GM03348 (cell line): ENCODE measurements at regions not wholly inside any gene's neighbourhood (a gene's known extent, or its start where the extent isn't known, plus 50 kb on each side); places are given as distances from the start of the nearest gene placed in this dataset.
A peak's percentile ranks its signal among the peaks of the same experiment; 100 is the strongest.
"Not testable (repeated sequence)": the region's sequence is repeated elsewhere in the genome, so short reads cannot be mapped to it uniquely, and the experiment has no call there.

Source experiments
- DNase-seq: peaks from one replicate; pipeline ENCODE4 v3.0.0; 2012; ENCODE audit warnings: low spot score

- no peak for DNase-seq
Measured at GRCh38 chr6:27669624-27670301, 196.9 kb upstream of the ZNF184 start.

DNA sequence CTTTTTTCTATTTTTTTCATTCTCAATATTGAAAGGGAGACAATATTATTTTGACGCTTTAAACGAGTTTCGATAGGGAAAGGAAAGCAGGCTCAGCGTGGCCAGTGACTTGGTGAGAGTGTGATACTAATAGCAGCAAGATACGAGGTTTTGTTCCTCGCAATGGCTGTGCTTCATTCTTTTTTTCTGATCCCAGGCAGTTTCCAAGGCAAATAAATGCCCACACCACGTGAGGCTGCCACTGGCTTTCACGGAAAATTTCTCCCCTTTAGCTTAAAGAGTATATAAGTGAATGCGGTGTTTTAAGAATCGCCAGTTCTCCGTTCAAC lies 196.4 kb upstream of the ZNF184 start:
- no peak for DNase-seq

DNA sequence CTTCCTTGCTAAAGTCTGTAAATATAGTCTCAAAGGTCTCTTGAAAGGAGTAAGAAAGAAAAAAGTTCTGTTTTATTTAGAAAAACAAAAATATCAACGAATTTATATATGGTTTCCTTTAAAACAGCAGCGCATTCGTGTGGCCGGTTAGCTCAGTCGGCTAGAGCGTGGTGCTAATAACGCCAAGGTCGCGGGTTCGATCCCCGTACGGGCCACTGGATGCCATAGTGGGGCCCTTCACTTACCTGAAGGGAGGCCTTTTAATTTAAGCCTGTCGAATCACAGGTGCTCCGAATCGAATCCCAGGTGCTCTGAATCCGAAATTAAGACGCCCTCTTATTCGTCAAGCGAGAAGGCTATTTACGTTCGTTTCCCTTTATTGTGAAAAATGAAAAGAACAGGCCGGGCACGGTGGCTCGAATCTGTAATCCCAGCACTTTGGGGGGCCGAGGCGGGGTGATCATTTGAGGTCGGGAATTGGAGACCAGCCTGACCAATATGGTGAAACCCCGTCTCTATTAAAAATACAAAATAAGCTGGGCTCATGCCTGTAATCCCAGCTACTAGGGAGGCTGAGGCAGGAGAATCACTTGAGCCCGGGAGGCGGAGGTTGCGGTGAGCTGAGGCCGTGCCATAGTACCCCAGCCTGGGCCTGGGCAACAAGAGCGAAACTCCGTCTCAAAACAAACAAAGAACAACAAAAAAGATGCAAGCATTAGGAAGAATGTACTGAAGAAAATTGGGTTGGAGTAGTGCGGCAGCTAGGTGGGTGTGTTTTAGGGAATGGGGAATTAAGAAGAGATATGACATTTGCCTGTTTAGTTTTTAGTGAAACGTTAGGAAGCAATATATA lies 195.8 kb upstream of the ZNF184 start:
- peak; percentile 72 for DNase-seq

DNA sequence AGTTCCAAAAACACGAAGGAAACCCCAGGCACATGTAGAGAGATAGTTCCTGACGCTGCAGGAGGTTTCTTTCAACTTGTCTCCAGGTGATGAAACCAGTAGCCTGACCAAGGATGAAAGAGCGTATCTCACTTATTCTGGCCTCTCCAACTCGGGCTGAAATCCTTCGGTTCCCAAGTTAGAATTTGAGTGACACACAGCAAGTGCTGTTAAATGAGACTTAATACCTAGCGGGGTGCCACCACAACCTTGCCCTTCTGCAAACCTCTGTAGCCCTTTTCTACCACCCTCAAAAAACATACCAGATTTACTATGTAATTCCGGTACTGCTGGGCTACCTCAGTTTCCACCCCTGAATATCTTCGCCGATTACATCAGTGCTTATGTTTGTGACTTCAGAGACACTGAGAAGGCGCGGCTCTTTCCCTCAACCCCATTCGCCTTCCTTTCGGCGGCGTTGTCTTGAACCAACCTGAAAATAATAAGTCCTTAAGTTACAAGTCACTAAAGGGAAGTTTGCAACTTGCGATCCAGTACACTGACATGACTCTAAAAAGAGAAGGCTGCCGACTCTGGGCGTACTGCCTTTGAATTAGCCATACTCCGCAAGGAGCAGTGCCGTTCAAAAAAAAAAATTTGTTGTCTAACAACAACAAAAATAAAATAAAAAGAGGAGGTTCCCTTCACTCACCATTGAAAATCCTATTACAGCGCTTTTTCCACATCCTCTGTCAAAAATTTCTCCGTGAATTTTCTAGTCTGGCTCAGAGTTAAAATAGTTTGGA lies 194.9 kb upstream of the ZNF184 start:
- no peak for DNase-seq

GRCh38 chr6:27667016-27667656 lies 194.2 kb upstream of the ZNF184 start:
- no peak for DNase-seq

DNA sequence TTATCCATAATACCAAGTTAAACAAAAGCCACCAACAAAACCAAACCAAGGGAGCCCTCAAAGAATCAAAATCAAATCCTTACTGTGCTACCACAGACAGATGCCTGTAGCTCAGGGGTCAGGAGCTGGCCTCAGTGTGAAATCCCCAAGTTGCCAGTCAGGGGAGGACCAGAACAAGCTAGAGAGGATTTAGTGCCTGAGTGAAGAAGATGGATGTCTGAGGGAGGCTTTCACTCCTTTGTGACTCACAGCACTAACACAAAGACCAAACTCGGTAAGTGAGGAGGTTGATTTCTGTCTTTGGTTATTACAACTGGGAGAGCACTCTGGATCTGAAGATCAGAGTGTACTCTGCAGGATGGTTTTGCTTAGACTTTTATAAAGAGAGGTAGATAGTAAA lies 189.9 kb upstream of the ZNF184 start:
- no peak for DNase-seq

DNA sequence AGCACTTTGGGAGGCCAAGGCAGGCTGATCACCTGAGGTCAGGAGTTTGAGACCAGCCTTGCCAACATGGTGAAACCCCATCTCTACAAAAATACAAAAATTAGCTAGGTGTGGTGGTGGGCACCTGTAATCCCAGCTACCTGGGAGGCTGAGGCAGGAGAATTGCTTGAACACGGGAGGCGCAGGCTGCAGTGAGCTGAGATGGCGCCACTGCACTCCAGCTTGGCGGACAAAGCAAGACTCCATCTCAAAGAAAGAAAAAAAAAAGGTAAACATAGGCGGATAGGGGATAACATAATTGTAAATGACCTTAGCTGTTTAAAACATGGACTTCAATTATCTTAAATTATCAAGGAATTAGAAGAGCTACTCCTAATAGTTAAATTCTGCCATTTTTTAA lies 189.3 kb upstream of the ZNF184 start:
- DNase-seq: not testable (repeated sequence)

- not testable (repeated sequence) for DNase-seq
Measured at GRCh38 chr6:27653143-27653825, 180.4 kb upstream of the ZNF184 start.

DNA sequence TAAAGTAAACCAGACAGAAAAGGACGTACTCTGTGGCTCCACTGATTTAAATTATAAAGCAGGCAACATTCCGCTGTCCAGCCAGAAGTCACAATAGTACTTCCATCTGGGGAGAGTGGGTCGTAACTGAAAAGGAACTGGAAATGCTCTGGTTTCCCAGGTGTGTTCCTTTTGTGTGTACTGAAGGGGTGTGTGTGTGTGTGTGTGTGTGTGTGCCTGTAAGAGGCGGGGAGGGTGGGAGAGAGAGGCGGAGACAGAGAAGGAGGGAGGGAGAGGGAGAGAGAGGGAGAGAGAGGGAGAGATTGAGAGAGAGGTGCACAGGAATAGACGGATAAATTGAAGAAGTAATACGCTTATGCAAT lies 178.4 kb upstream of the ZNF184 start:
- no peak for DNase-seq

DNA sequence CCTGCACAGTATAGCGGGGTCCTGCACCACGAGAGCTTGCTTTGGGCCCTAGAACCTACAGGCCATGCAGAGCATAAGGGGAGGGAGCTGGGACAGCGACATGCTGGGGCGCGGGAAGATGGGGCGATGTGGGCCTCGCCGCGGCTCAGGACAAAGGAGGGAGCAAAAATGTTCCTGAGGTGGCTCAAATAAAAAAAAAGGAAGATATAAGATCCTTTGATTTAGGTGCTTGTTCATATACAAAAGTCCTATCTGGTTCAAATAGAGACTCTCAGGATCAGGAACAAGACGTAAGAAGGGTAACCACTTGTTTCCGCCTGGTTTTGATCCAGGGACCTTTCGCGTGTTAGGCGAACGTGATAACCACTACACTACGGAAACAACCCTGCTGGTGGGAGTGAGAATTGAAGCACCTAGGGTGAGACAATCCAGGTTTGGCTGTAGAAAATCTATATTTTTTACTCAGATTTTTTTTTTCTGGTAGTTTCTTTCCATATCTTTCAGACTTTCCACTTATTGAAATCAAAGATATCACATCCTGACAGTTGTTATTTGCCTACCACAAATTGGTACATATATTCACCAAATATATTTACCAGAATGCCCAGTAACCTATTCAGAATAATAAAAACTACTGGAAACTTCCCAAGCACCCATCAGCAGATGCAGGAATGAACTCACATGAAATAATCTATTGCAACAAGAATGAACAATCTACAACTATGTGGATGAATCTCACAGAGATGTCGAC lies 177.9 kb upstream of the ZNF184 start:
- peak; percentile 8 for DNase-seq

GRCh38 chr6:27644528-27644927 lies 171.6 kb upstream of the ZNF184 start:
- no peak for DNase-seq

- no peak for DNase-seq
Measured at GRCh38 chr6:27642744-27643456, 170.0 kb upstream of the ZNF184 start.

- not testable (repeated sequence) for DNase-seq
Measured at GRCh38 chr6:27635886-27636285, 163.0 kb upstream of the ZNF184 start.

GRCh38 chr6:27633221-27633688 lies 160.3 kb upstream of the ZNF184 start:
- DNase-seq: not testable (repeated sequence)

DNA sequence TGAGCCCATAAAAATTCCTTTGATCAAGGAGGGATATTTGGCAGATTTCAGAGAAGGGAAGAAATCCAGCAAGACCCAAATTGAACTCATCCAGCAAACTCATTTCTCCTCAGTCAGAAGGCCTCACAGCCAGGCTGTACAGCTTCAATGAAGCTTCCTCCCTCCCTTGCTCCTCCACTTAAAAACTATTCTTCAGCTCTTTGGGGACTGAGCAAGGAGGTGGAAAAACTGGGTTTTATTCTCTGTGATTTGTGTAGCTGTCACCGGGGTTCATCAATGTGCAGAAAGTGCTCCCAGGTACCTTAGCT lies 158.7 kb upstream of the ZNF184 start:
- no peak for DNase-seq

DNA sequence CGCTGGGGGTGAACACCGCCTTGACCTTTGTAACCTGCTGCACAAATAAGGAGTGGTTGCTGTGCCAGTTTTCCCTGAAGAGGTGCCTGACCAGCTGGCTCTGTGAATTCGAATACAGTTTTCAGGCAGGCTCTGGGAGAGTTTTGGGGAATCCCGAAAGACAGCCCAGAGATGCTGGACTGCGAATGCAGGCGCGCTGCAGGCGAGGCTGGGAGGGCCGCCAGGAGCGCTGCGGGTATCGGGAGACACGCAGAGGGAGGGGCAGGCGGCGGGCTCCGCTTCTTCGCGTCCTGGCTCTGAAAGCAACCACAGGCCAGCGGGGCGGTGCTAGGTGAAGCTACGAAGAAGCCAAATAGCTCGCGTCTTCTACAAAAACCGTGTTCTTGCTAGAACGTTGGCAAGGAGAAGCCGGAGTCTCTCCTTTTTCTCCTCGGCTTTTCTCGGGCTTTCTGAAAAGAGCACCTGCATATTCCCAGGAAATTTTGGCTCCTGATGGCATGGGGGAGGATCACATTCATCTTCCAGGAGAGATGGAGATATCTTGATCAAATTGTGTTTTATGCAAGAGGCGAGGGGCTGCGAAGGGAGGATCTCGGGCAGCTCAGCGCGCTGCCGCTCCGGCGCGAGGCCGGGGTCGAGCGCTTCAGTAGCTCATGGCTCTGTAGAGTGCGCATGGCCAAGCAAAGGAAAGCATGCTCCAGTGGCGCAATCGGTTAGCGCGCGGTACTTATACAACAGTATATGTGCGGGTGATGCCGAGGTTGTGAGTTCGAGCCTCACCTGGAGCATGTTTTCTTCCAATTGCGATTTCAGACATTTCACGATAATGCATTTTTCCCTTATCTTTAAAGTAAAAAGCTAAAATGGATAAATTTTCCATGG lies 158.1 kb upstream of the ZNF184 start:
- peak; percentile 16 for DNase-seq

DNA sequence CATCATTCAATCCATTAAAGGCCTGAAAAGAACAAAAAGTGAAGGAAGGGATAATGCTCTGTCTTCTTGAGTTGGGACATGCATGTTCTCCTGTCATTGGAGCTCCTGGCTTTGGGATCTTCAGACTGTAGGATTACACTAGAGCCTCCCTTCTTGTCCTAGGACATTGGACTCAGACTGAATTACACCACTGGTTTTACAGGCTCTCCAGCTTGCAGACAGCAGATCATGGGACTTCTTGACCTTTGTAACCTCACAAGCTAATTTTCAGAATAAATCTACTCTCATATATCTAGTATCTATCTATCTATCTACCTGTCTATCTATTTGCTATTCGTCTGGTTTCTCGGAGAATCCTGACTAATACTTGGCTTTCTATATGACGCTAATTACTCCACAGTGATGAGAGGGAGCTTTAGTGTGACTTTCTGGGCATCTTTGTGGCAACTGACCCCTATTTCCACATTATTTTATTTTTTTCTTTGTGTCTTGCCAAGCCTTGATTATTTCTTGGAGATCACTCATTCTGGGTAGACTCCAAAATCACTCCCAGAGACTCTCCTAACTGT lies 151.9 kb upstream of the ZNF184 start:
- no peak for DNase-seq

- no peak for DNase-seq
Measured at GRCh38 chr6:27623103-27623502, 150.2 kb upstream of the ZNF184 start.

DNA sequence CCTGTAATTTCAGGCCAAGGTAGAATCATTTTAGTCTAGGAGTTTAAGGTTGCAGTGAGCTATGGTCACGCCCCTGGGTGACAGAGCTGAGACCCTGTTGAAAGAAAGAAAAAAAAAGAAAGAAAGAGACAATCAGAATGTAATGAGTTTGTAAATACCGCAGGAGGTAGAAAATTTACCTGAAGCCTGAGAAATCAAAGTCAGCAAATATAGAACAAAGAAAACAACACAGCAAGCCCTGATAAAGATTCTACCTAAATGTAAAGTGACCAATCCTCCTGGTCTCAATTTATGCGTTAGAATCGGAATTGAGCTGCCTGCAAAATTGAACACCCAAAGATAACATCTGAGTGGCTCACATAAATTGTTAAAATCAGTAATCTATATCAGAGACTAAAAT lies 146.5 kb upstream of the ZNF184 start:
- no peak for DNase-seq
